ENCODE measurements at regions not wholly inside any gene's neighbourhood (a gene's known extent, or its start where the extent isn't known, plus 50 kb on each side); places are given as distances from the start of the nearest gene placed in this dataset.

DNA sequence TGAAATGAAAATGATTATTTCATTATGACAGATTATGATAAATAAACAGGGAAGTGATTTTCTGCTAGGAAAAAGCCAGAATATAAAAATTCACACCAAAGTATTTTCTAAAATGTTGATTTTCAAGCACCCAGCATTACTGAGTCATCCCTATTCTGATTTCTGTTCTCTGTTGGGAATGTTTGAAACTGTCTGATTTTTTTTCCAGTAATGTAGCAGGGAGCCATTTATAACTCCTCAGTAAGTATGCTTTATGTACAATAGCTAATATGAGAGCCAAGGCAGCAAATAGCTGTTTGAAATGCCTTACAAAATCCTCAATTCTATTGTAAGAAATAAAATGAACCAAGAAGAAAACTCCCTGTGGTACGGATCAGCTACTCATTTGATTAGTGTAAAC lies 471.7 kb upstream of the TYRP1 start:
- TF ChIP-seq, protein P1, sequence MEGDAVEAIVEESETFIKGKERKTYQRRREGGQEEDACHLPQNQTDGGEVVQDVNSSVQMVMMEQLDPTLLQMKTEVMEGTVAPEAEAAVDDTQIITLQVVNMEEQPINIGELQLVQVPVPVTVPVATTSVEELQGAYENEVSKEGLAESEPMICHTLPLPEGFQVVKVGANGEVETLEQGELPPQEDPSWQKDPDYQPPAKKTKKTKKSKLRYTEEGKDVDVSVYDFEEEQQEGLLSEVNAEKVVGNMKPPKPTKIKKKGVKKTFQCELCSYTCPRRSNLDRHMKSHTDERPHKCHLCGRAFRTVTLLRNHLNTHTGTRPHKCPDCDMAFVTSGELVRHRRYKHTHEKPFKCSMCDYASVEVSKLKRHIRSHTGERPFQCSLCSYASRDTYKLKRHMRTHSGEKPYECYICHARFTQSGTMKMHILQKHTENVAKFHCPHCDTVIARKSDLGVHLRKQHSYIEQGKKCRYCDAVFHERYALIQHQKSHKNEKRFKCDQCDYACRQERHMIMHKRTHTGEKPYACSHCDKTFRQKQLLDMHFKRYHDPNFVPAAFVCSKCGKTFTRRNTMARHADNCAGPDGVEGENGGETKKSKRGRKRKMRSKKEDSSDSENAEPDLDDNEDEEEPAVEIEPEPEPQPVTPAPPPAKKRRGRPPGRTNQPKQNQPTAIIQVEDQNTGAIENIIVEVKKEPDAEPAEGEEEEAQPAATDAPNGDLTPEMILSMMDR (IDR thresholded peaks at IDR 0.05): no peak
- TF ChIP-seq RNF2 (IDR thresholded peaks at IDR 0.05; ENCODE audit: borderline replicate concordance, low read depth) (no peak), RFX5 (IDR thresholded peaks at IDR 0.05) (no peak), ZFP36 (IDR thresholded peaks at IDR 0.05; ENCODE audit: borderline replicate concordance, partially characterized antibody) (no peak), MAFK (IDR thresholded peaks at IDR 0.05; ENCODE audit: partially characterized antibody) (no peak), EP300 (IDR thresholded peaks at IDR 0.05) (no peak), RCOR1 (IDR thresholded peaks at IDR 0.05; ENCODE audit: low read depth, low read length) (no peak), ESRRA (IDR thresholded peaks at IDR 0.05; ENCODE audit: borderline replicate concordance, low read length) (no peak)

All from A549 (cell line).